HCT116 (cell line): ENCODE measurements at regions not wholly inside any gene's neighbourhood (a gene's known extent, or its start where the extent isn't known, plus 50 kb on each side); places are given as distances from the start of the nearest gene placed in this dataset.

ENCODE experiments used
- ATAC-seq: fragments of 200-7000 bp; cut with Tn5 transposase; 2 replicates; pipeline ENCODE4 v1.9.1; 2020; ENCODE audit warnings: mild to moderate bottlenecking, moderate library complexity
- BruUV-seq: library from RNA; stranded (reverse); fragments of 400-500 nt; replicated peaks from 2 replicates; lab custom pipeline; 2021; lab: Mats Ljungman, UMichigan
- CTCF ChIA-PET: fragments of 300-600 bp; sonication (Branson Sonifier 250); formaldehyde crosslinking; loops from one replicate; lab custom pipeline; 2021; ENCODE audit warnings: antibody characterized with exemption; lab: Charles Lee
- POLR2A ChIA-PET: fragments of 300-600, 350-600 bp; sonication (Branson Sonifier 250); formaldehyde crosslinking; loops from one replicate; lab custom pipeline; 2021; ENCODE audit warnings: antibody characterized with exemption; lab: Charles Lee
- RAD21 ChIA-PET, 2 experiments: fragments of 300-600 bp; sonication (Branson Sonifier 250); formaldehyde crosslinking; loops; one replicate each; lab custom pipeline; 2023; ENCODE audit warnings: low total read pairs in 2 of 2; ENCODE audit not compliant: uncharacterized antibody in 2 of 2, unreplicated experiment in 2 of 2, low non-redundant PET in 1 of 2; lab: Charles Lee
- DNase-seq: peaks from one replicate; pipeline ENCODE4 v3.0.0-alpha.2; 2010; ENCODE audit warnings: low read depth, low spot score
- H2AFZ ChIP-seq: fragments of 200-600 bp; shearing (Covaris generic), sonication (generic); 2 replicates; pipeline ENCODE4 v1.6.1; 2017; ENCODE audit warnings: low read depth, mixed run types, mixed read lengths, antibody characterized with exemption, low read length; ENCODE audit not compliant: poor library complexity, severe bottlenecking
- H3K27ac ChIP-seq: 2 replicates; pipeline ENCODE4 v1.5.1; 2012; ENCODE audit warnings: low read depth, low read length
- H3K27me3 ChIP-seq: fragments of 200-600 bp; sonication (generic); 2 replicates; pipeline ENCODE4 v1.6.1; 2016; ENCODE audit warnings: mixed run types, low read length, mixed read lengths; ENCODE audit not compliant: insufficient read depth
- H3K36me3 ChIP-seq, 2 experiments: fragments of 200-500 bp in 1 of 2; fragments of 200-600 bp in 1 of 2; sonication (Bioruptor generic) in 1 of 2; sonication (generic) in 1 of 2; 2 replicates each; pipeline versions ENCODE4 v1.5.1 to v1.6.1; 2014 to 2016; ENCODE audit warnings: low read length in 2 of 2, inconsistent platforms in 1 of 2, mixed read lengths in 1 of 2, mixed run types in 1 of 2; ENCODE audit not compliant: insufficient read depth in 2 of 2, control insufficient read depth in 1 of 2
- H3K4me1 ChIP-seq, 2 experiments: fragments of 200-600 bp in 1 of 2; sonication (generic) in 1 of 2; 2 replicates each; pipeline versions ENCODE4 v1.5.1 to v1.6.1; 2012 to 2017; ENCODE audit warnings: low read length in 2 of 2, inconsistent platforms in 1 of 2, mild to moderate bottlenecking in 1 of 2, mixed read lengths in 1 of 2, mixed run types in 1 of 2, moderate library complexity in 1 of 2; ENCODE audit not compliant: insufficient read depth in 2 of 2, control insufficient read depth in 1 of 2
- H3K4me2 ChIP-seq: fragments of 200-600 bp; sonication (generic); 2 replicates; pipeline ENCODE4 v1.6.1; 2017; ENCODE audit warnings: mixed run types, low read length, mixed read lengths
- H3K4me3 ChIP-seq, 2 experiments: fragments of 200-600 bp in 1 of 2; sonication (generic) in 1 of 2; replicated peaks in 1 of 2; 2 replicates each; pipeline ENCODE4 v1.5.1; 2011 to 2016; ENCODE audit warnings: low read length in 2 of 2, control low read depth in 1 of 2, low read depth in 1 of 2, mild to moderate bottlenecking in 1 of 2, mixed read lengths in 1 of 2, mixed run types in 1 of 2
- H3K79me2 ChIP-seq: fragments of 200-600 bp; sonication (generic); 2 replicates; pipeline ENCODE4 v1.6.1; 2017; ENCODE audit warnings: mild to moderate bottlenecking, mixed run types, low read length, moderate library complexity, mixed read lengths; ENCODE audit not compliant: insufficient read depth
- H3K9ac ChIP-seq: fragments of 200-600 bp; sonication (generic); 2 replicates; pipeline ENCODE4 v1.6.1; 2016; ENCODE audit warnings: low read length, mixed read lengths
- H3K9me2 ChIP-seq: fragments of 200-600 bp; sonication (generic), shearing (Covaris generic); 2 replicates; pipeline ENCODE4 v1.6.1; 2017; ENCODE audit warnings: mixed run types, mild to moderate bottlenecking, moderate library complexity; ENCODE audit not compliant: insufficient read depth
- H3K9me3 ChIP-seq, 2 experiments: fragments of 200-500 bp in 1 of 2; fragments of 200-600 bp in 1 of 2; sonication (Bioruptor generic) in 1 of 2; sonication (generic) in 1 of 2; 2 replicates each; pipeline ENCODE4 v1.6.1; 2014 to 2017; ENCODE audit warnings: low read length in 2 of 2, mixed read lengths in 2 of 2, inconsistent platforms in 1 of 2, low read depth in 1 of 2, mild to moderate bottlenecking in 1 of 2, mixed run types in 1 of 2, moderate library complexity in 1 of 2; ENCODE audit not compliant: control insufficient read depth in 1 of 2, insufficient read depth in 1 of 2
- H4K20me1 ChIP-seq: fragments of 200-600 bp; sonication (generic), shearing (Covaris generic); 2 replicates; pipeline ENCODE4 v1.6.1; 2017; ENCODE audit warnings: mixed run types, mild to moderate bottlenecking, moderate library complexity; ENCODE audit not compliant: insufficient read depth
- CTCF ChIP-seq, 3 experiments: fragments of 200-600 bp in 1 of 3; sonication (generic) in 1 of 3; IDR thresholded peaks in 2 of 3; conservative IDR thresholded peaks in 1 of 3; 2 replicates each; pipeline ENCODE4 v1.5.1; 2012 to 2017; ENCODE audit warnings: low read depth in 2 of 3, low read length in 2 of 3, antibody characterized with exemption in 1 of 3, borderline replicate concordance in 1 of 3, control low read depth in 1 of 3, mild to moderate bottlenecking in 1 of 3, mixed read lengths in 1 of 3, mixed run types in 1 of 3, moderate library complexity in 1 of 3; ENCODE audit not compliant: insufficient read depth in 1 of 3
- EGR1 ChIP-seq: IDR thresholded peaks from 2 replicates; pipeline ENCODE4 v1.6.1; 2012; ENCODE audit warnings: low read depth
- ELF1 ChIP-seq: IDR thresholded peaks from 2 replicates; pipeline ENCODE4 v1.6.1; 2012; ENCODE audit warnings: low read depth, borderline replicate concordance
- EZH2 ChIP-seq: fragments of 200-600 bp; sonication (generic); IDR thresholded peaks from 2 replicates; pipeline ENCODE4 v1.6.1; 2017; ENCODE audit warnings: antibody characterized with exemption, mixed run types
- FOSL1 ChIP-seq: IDR thresholded peaks from 2 replicates; pipeline ENCODE4 v1.6.1; 2012; ENCODE audit warnings: low read depth
- JUND ChIP-seq: IDR thresholded peaks from 2 replicates; pipeline ENCODE4 v1.6.1; 2012
- MAX ChIP-seq: IDR thresholded peaks from 2 replicates; pipeline ENCODE4 v1.6.1; 2012
- POLR2AphosphoS5 ChIP-seq: IDR thresholded peaks from 2 replicates; pipeline ENCODE4 v1.6.1; 2011; ENCODE audit warnings: mild to moderate bottlenecking, low read depth, low read length, moderate library complexity
- RAD21 ChIP-seq: IDR thresholded peaks from 2 replicates; pipeline ENCODE4 v1.6.1; 2012; ENCODE audit warnings: low read depth, mild to moderate bottlenecking
- REST ChIP-seq: IDR thresholded peaks from 2 replicates; pipeline ENCODE4 v1.6.1; 2012; ENCODE audit warnings: low read depth
- SIN3A ChIP-seq: IDR thresholded peaks from 2 replicates; pipeline ENCODE4 v1.6.1; 2012; ENCODE audit warnings: low read depth
- SP1 ChIP-seq: IDR thresholded peaks from 2 replicates; pipeline ENCODE4 v1.6.1; 2012; ENCODE audit warnings: low read depth
- SRF ChIP-seq: IDR thresholded peaks from 2 replicates; pipeline ENCODE4 v1.6.1; 2012; ENCODE audit warnings: low read depth
- TCF7L2 ChIP-seq: IDR thresholded peaks from 2 replicates; pipeline ENCODE4 v1.7.0; 2011; ENCODE audit warnings: borderline replicate concordance, inconsistent platforms; ENCODE audit not compliant: insufficient read depth, insufficient read length; ENCODE audit errors: extremely low read depth
- ZBTB33 ChIP-seq: IDR thresholded peaks from 2 replicates; pipeline ENCODE4 v1.6.1; 2011; ENCODE audit warnings: mild to moderate bottlenecking, low read length, moderate library complexity; ENCODE audit not compliant: insufficient replicate concordance; ENCODE audit errors: extremely low read depth
- ZFX ChIP-seq: fragments of 450-650 bp; IDR thresholded peaks from 2 replicates; pipeline ENCODE4 v1.6.1; 2017
- intact Hi-C: fragments of 100-400 bp; cut with micrococcal nuclease; formaldehyde crosslinking; loops from 2 replicates; pipeline ENCODE4 v1.10.0; 2022

GRCh38 chr7:118995350-118995749 lies 770.8 kb downstream of the ANKRD7 start (continued):
- no peak for TF ChIP-seq REST
- no peak for TF ChIP-seq SRF
- TF ChIP-seq SIN3A, result no peak
- no peak for TF ChIP-seq CTCF (IDR thresholded peaks at IDR 0.05 in 2 of 3, conservative IDR thresholded peaks at IDR 0.05 in 1 of 3; ENCODE audit: borderline replicate concordance in 1 of 3, insufficient read depth in 1 of 3, low read depth in 2 of 3, low read length in 2 of 3)
- TF ChIP-seq ELF1, result no peak

GRCh38 chr7:119007236-119007635 lies 782.7 kb downstream of the ANKRD7 start:
- H3K4me3 ChIP-seq, result no peak overlapping the region
- H3K4me2 ChIP-seq, result no peak overlapping the region
- no peaks in the 10 kb centered on the region for H3K79me2 ChIP-seq
- POLR2A ChIA-PET, result no interaction called here
- BruUV-seq, result no TSS peak
- CTCF ChIA-PET, result no interaction called here
- no peaks in the 10 kb centered on the region for H4K20me1 ChIP-seq
- RAD21 ChIA-PET, result no interaction called here
- intact Hi-C loops, result no loop called here
- H3K9ac ChIP-seq, result no peak overlapping the region
- H3K36me3 ChIP-seq, result no peaks in the 10 kb centered on the region
- DNase-seq (no peak), ATAC-seq (no peak)
- no peaks in the 10 kb centered on the region for H3K9me2 ChIP-seq
- no peaks in the 10 kb centered on the region for H3K27me3 ChIP-seq
- no peaks in the 10 kb centered on the region for H3K9me3 ChIP-seq
- no peak overlapping the region for H3K27ac ChIP-seq
- H2AFZ ChIP-seq, result no peak overlapping the region
- H3K4me1 ChIP-seq, result no peaks in the 10 kb centered on the region
- TF ChIP-seq SIN3A (no peak), EZH2 (no peak), POLR2AphosphoS5 (no peak), ZFX (no peak), ELF1 (no peak), JUND (no peak), FOSL1 (no peak), CTCF (IDR thresholded peaks at IDR 0.05 in 2 of 3, conservative IDR thresholded peaks at IDR 0.05 in 1 of 3; ENCODE audit: borderline replicate concordance in 1 of 3, insufficient read depth in 1 of 3, low read depth in 2 of 3, low read length in 2 of 3) (no peak), MAX (no peak), SRF (no peak), EGR1 (no peak), RAD21 (no peak), SP1 (no peak), TCF7L2 (no peak), ZBTB33 (no peak)
